Adrenal gland (tissue), 9 donors: ENCODE measurements at regions not wholly inside any gene's neighbourhood (a gene's known extent, or its start where the extent isn't known, plus 50 kb on each side); places are given as distances from the start of the nearest gene placed in this dataset.

Experiments used
- DNase-seq, 7 donors: peaks; one replicate each; pipeline ENCODE4 v3.0.0-alpha.2; 2019 to 2020
- H3K27ac ChIP-seq, 5 donors: fragments of 200-600 bp; sonication (generic) in 4 of 5; 1 replicate in 3 of 5; 2 replicates in 2 of 5; pipeline versions ENCODE4 v1.5.1 to v1.8.0; 2016 to 2020; ENCODE audit warnings: mild to moderate bottlenecking in 1 of 5
- H3K27me3 ChIP-seq: fragments of 200-600 bp; 2 replicates; pipeline ENCODE4 v1.8.0; 2021
- H3K36me3 ChIP-seq, 2 donors: fragments of 200-600 bp; replicated peaks in 1 of 2; 1 replicate in 1 of 2; 2 replicates in 1 of 2; pipeline versions ENCODE4 v1.5.1 to v1.8.0; 2018 to 2022
- H3K4me1 ChIP-seq, 2 donors: fragments of 200-600 bp; replicated peaks in 1 of 2; 1 replicate in 1 of 2; 2 replicates in 1 of 2; pipeline versions ENCODE4 v1.5.1 to v1.8.0; 2018 to 2021
- H3K4me3 ChIP-seq, 4 donors: fragments of 200-600 bp; sonication (generic) in 3 of 4; one replicate each; pipeline ENCODE4 v1.5.1; 2016 to 2018
- H3K9me3 ChIP-seq, 3 donors: fragments of 200-600 bp; sonication (generic) in 1 of 3; replicated peaks in 1 of 3; 1 replicate in 2 of 3; 2 replicates in 1 of 3; pipeline versions ENCODE4 v1.5.1 to v1.8.0; 2016 to 2021
- CTCF ChIP-seq, 6 experiments: fragments of 450-650 bp in 4 of 6; fragments of 200-600 bp in 2 of 6; sonication (generic) in 1 of 6; IDR thresholded peaks; 1 replicate in 5 of 6; 2 replicates in 1 of 6; pipeline versions ENCODE4 v1.5.1 to v1.8.0; 2016 to 2021; ENCODE audit warnings: antibody characterized with exemption in 6 of 6, mild to moderate bottlenecking in 2 of 6, moderate library complexity in 1 of 6
- POLR2A ChIP-seq, 2 donors: fragments of 450-650 bp; IDR thresholded peaks; one replicate each; pipeline ENCODE4 v1.6.1; 2017; ENCODE audit warnings: antibody characterized with exemption in 2 of 2, mild to moderate bottlenecking in 2 of 2, moderate library complexity in 1 of 2
- WGBS, 4 donors: extraction: QIAGEN DNeasy Blood & Tissue Kit in 2 of 4; methylation state at CpG; one replicate each; pipeline versions ENCODE4 v1.1.5 to v1.1.7; 2013 to 2017; 5-methylcytosine and 5-hydroxymethylcytosine counted together
- intact Hi-C, 2 donors: fragments of 100-400 bp; cut with DNase I; formaldehyde crosslinking; loops; one replicate each; pipeline versions ENCODE4 v1.14.1 to v1.15.0; 2022 to 2023
- donor health status: healthy with polysubstance abuse.
- donor health status: Bipolar disorder and iron deficiency.
- donor health status: DM: yes; HTN: yes; CAD: no.
- donor health status: DM: no; HTN: no; CAD: no.
- donor health status: DM: no; HTN: no; CAD: no.

GRCh38 chr11:11152877-11153276 lies 200.2 kb downstream of the CSNK2A3 start:
- H3K36me3 ChIP-seq = no peaks in the 10 kb centered on the region
- 89 to 98% (median 93%) methylated on average over 4 of the region's 4 CpGs for WGBS, 4 donors
- no peaks in the 10 kb centered on the region for H3K4me1 ChIP-seq
- intact Hi-C loops = no loop called here
- no peaks in the 10 kb centered on the region for H3K9me3 ChIP-seq
- no peaks in the 10 kb centered on the region for H3K27me3 ChIP-seq
- H3K4me3 ChIP-seq = no peak overlapping the region
- no peak for TF ChIP-seq CTCF (IDR thresholded peaks at IDR 0.05)
- TF ChIP-seq POLR2A (IDR thresholded peaks at IDR 0.05) = no peak
- DNase-seq = no peak
- no peak overlapping the region for H3K27ac ChIP-seq

GRCh38 chr11:11149671-11150459 lies 203.2 kb downstream of the CSNK2A3 start:
- Histone ChIP-seq H3K27ac (no peak overlapping the region), H3K27me3 (no peaks in the 10 kb centered on the region), H3K4me1 (no peaks in the 10 kb centered on the region), H3K4me3 (no peak overlapping the region), H3K9me3 (no peaks in the 10 kb centered on the region), H3K36me3 (no peaks in the 10 kb centered on the region)
- intact Hi-C loops = no loop called here
- no peak for TF ChIP-seq CTCF (IDR thresholded peaks at IDR 0.05)
- 75 to 82% (median 77%) methylated on average over 5 to 8 of the region's 8 CpGs for WGBS, 4 donors
- no peak for DNase-seq

- TF ChIP-seq POLR2A (IDR thresholded peaks at IDR 0.05) (no peak), CTCF (IDR thresholded peaks at IDR 0.05) (no peak)
- peak overlapping the region in 1 of 5 donors; percentile 49 for H3K27ac ChIP-seq
- intact Hi-C loops = no loop called here
- H3K4me1 ChIP-seq = no peaks in the 10 kb centered on the region
- H3K4me3 ChIP-seq = no peak overlapping the region
- no peaks in the 10 kb centered on the region for H3K36me3 ChIP-seq
- H3K9me3 ChIP-seq = no peaks in the 10 kb centered on the region
- 55 to 73% (median 62%) methylated on average over 4 of the region's 4 CpGs for WGBS, 4 donors
- no peaks in the 10 kb centered on the region for H3K27me3 ChIP-seq
- DNase-seq = no peak
These were observed 204.5 kb downstream of the CSNK2A3 start for GRCh38 chr11:11148596-11148995.

GRCh38 chr11:11148104-11148509 lies 204.9 kb downstream of the CSNK2A3 start:
- H3K4me3 ChIP-seq = no peak overlapping the region
- no peaks in the 10 kb centered on the region for H3K36me3 ChIP-seq
- H3K9me3 ChIP-seq = no peaks in the 10 kb centered on the region
- no peak overlapping the region for H3K27ac ChIP-seq
- TF ChIP-seq CTCF (IDR thresholded peaks at IDR 0.05) (peak in 2 of 6 experiments; percentile 13 to 21), POLR2A (IDR thresholded peaks at IDR 0.05) (no peak)
- peak in 6 of 7 donors; percentile 40 to 66 (median 41) for DNase-seq
- no peaks in the 10 kb centered on the region for H3K4me1 ChIP-seq
- no peaks in the 10 kb centered on the region for H3K27me3 ChIP-seq
- intact Hi-C loops = no loop called here
- 41 to 50% (median 50%) methylated on average over 2 to 5 of the region's 5 CpGs for WGBS, 4 donors
